Panc1 (cell line): ENCODE measurements at regions not wholly inside any gene's neighbourhood (a gene's known extent, or its start where the extent isn't known, plus 50 kb on each side); places are given as distances from the start of the nearest gene placed in this dataset.

Experiments used
- ATAC-seq: fragments of 200-7000 bp; cut with Tn5 transposase; 2 replicates; pipeline ENCODE4 v1.9.1; 2020; ENCODE audit warnings: mild to moderate bottlenecking, moderate library complexity
- BruUV-seq: library from RNA; stranded (reverse); fragments of 400-500 nt; replicated peaks from 2 replicates; lab custom pipeline; 2021; lab: Mats Ljungman, UMichigan
- CTCF ChIA-PET: fragments of 300-600 bp; sonication (Branson Sonifier 250); formaldehyde crosslinking; loops from one replicate; lab custom pipeline; 2022; ENCODE audit warnings: antibody characterized with exemption; lab: Charles Lee
- POLR2A ChIA-PET: fragments of 300-600 bp; sonication (Branson Sonifier 250); formaldehyde crosslinking; loops from one replicate; lab custom pipeline; 2022; ENCODE audit warnings: antibody characterized with exemption; lab: Charles Lee
- DNase-seq: peaks from one replicate; pipeline ENCODE4 v3.0.0-alpha.2; 2010; ENCODE audit warnings: low read depth, low spot score
- H3K27ac ChIP-seq: 2 replicates; pipeline ENCODE4 v1.5.1; 2011; ENCODE audit warnings: mild to moderate bottlenecking, low read length, inconsistent platforms
- H3K27me3 ChIP-seq: fragments of 200-500 bp; sonication (Bioruptor generic); 2 replicates; pipeline ENCODE4 v1.6.0; 2014; ENCODE audit warnings: low read length, inconsistent platforms; ENCODE audit not compliant: control insufficient read depth, insufficient read depth
- H3K36me3 ChIP-seq: fragments of 200-500 bp; sonication (Bioruptor generic); 2 replicates; pipeline ENCODE4 v1.5.1; 2014; ENCODE audit warnings: inconsistent platforms, mild to moderate bottlenecking, low read length, moderate library complexity; ENCODE audit not compliant: control insufficient read depth, insufficient read depth
- H3K4me1 ChIP-seq: 2 replicates; pipeline ENCODE4 v1.5.1; 2011; ENCODE audit warnings: inconsistent platforms, mild to moderate bottlenecking, low read length, moderate library complexity; ENCODE audit not compliant: control insufficient read depth, insufficient read depth
- H3K4me3 ChIP-seq, 2 experiments: 2 replicates each; pipeline ENCODE4 v1.5.1; 2011 to 2012; ENCODE audit warnings: low read depth in 2 of 2, low read length in 2 of 2, mild to moderate bottlenecking in 2 of 2, inconsistent platforms in 1 of 2, moderate library complexity in 1 of 2
- H3K9me3 ChIP-seq: fragments of 200-500 bp; sonication (Bioruptor generic); 2 replicates; pipeline ENCODE4 v1.5.1; 2014; ENCODE audit warnings: low read depth, mild to moderate bottlenecking, inconsistent platforms, low read length, moderate library complexity; ENCODE audit not compliant: control insufficient read depth, insufficient read depth
- CTCF ChIP-seq: fragments of 450-650 bp; IDR thresholded peaks from 2 replicates; pipeline ENCODE4 v1.5.1; 2017; ENCODE audit warnings: mild to moderate bottlenecking
- POLR2AphosphoS5 ChIP-seq: IDR thresholded peaks from 2 replicates; pipeline ENCODE4 v1.6.1; 2012; ENCODE audit warnings: mild to moderate bottlenecking, low read depth, low read length, moderate library complexity
- REST ChIP-seq, 2 experiments: IDR thresholded peaks; 2 replicates each; pipeline ENCODE4 v1.6.1; 2011 to 2012; ENCODE audit warnings: low read depth in 2 of 2, control low read depth in 1 of 2, low read length in 1 of 2, mild to moderate bottlenecking in 1 of 2, moderate library complexity in 1 of 2; ENCODE audit not compliant: insufficient read depth in 1 of 2
- SIN3A ChIP-seq: IDR thresholded peaks from 2 replicates; pipeline ENCODE4 v1.6.1; 2012; ENCODE audit warnings: low read depth, mild to moderate bottlenecking, low read length, moderate library complexity, borderline replicate concordance; ENCODE audit not compliant: insufficient read depth
- TCF7L2 ChIP-seq: IDR thresholded peaks from 2 replicates; pipeline ENCODE4 v1.6.1; 2011; ENCODE audit warnings: mild to moderate bottlenecking, low read depth, low read length, inconsistent platforms
- in situ Hi-C: cut with HindIII; loops from 2 replicates; pipeline ENCODE4 v1.10.0; 2016; ENCODE audit warnings: low sequenced_read_pairs, low pct_unique_long_range_greater_than_20kb
- intact Hi-C: fragments of 100-400 bp; cut with micrococcal nuclease; formaldehyde crosslinking; loops from one replicate; pipeline ENCODE4 v1.10.0; 2022; ENCODE audit not compliant: unreplicated experiment

- in situ Hi-C loops (no loop called here), intact Hi-C loops (no loop called here)
- BruUV-seq: no TSS peak
- DNase-seq (no peak), ATAC-seq (no peak)
- POLR2A ChIA-PET: no interaction called here
- CTCF ChIA-PET: no interaction called here
- no peak for TF ChIP-seq SIN3A
- H3K36me3 ChIP-seq: no peaks in the 10 kb centered on the region
- no peaks in the 10 kb centered on the region for H3K9me3 ChIP-seq
- no peaks in the 10 kb centered on the region for H3K4me1 ChIP-seq
- H3K27ac ChIP-seq: no peak overlapping the region
- no peak overlapping the region for H3K4me3 ChIP-seq
- H3K27me3 ChIP-seq: no peaks in the 10 kb centered on the region
Measured at GRCh38 chr4:130419211-130419975, 1323.4 kb downstream of the C4orf33 start.

- ATAC-seq (no peak), DNase-seq (no peak)
- ChIA-PET CTCF (no interaction called here), POLR2A (no interaction called here)
- BruUV-seq: no TSS peak
- intact Hi-C loops: no loop called here
- Histone ChIP-seq H3K4me1 (no peaks in the 10 kb centered on the region), H3K4me3 (no peak overlapping the region), H3K27me3 (no peaks in the 10 kb centered on the region), H3K9me3 (no peaks in the 10 kb centered on the region), H3K36me3 (no peaks in the 10 kb centered on the region), H3K27ac (no peak overlapping the region)
- no peak for TF ChIP-seq CTCF
- TF ChIP-seq TCF7L2: no peak
- TF ChIP-seq REST (IDR thresholded peaks at IDR 0.05; ENCODE audit: insufficient read depth in 1 of 2, low read depth in 2 of 2, low read length in 1 of 2): no peak
- TF ChIP-seq SIN3A: no peak
- TF ChIP-seq POLR2AphosphoS5: no peak
- in situ Hi-C loops: no loop called here
Measured at GRCh38 chr4:130422261-130422660, 1326.3 kb downstream of the C4orf33 start.

GRCh38 chr4:130424211-130424610, 1328.3 kb downstream of the C4orf33 start:
- POLR2A ChIA-PET: no interaction called here
- no peaks in the 10 kb centered on the region for H3K9me3 ChIP-seq
- no peak for ATAC-seq
- no peak for TF ChIP-seq SIN3A
- TF ChIP-seq CTCF: no peak
- no peak for TF ChIP-seq POLR2AphosphoS5
- no peak for TF ChIP-seq TCF7L2
- TF ChIP-seq REST (IDR thresholded peaks at IDR 0.05; ENCODE audit: insufficient read depth in 1 of 2, low read depth in 2 of 2, low read length in 1 of 2): no peak
- in situ Hi-C loops (no loop called here), intact Hi-C loops (no loop called here)
- BruUV-seq: no TSS peak
- no peak for DNase-seq
- no peak overlapping the region for H3K27ac ChIP-seq
- H3K27me3 ChIP-seq: no peaks in the 10 kb centered on the region
- no peak overlapping the region for H3K4me3 ChIP-seq
- CTCF ChIA-PET: no interaction called here
- no peaks in the 10 kb centered on the region for H3K36me3 ChIP-seq
- no peaks in the 10 kb centered on the region for H3K4me1 ChIP-seq
